GM12875 (cell line): ENCODE measurements at regions not wholly inside any gene's neighbourhood (a gene's known extent, or its start where the extent isn't known, plus 50 kb on each side); places are given as distances from the start of the nearest gene placed in this dataset.

Experiments
- H3K4me3 ChIP-seq: one replicate; pipeline ENCODE4 v1.5.1; 2011; ENCODE audit warnings: low read depth, low read length, control low read depth
- CTCF ChIP-seq: IDR thresholded peaks from 2 replicates; pipeline ENCODE4 v1.5.1; 2011; ENCODE audit warnings: low read depth, mild to moderate bottlenecking, control low read depth, inconsistent platforms, low read length, moderate library complexity, borderline replicate concordance; ENCODE audit not compliant: insufficient read depth

- H3K4me3 ChIP-seq = no peak overlapping the region
- no peak for TF ChIP-seq CTCF
These were observed 517.7 kb upstream of the MYT1L start for GRCh38 chr2:2848621-2849333.

GRCh38 chr2:2848198-2848597 is 517.1 kb upstream of the MYT1L start:
- TF ChIP-seq CTCF = no peak
- no peak overlapping the region for H3K4me3 ChIP-seq

GRCh38 chr2:2847209-2847676 is 516.2 kb upstream of the MYT1L start:
- H3K4me3 ChIP-seq = no peak overlapping the region
- TF ChIP-seq CTCF = no peak

DNA sequence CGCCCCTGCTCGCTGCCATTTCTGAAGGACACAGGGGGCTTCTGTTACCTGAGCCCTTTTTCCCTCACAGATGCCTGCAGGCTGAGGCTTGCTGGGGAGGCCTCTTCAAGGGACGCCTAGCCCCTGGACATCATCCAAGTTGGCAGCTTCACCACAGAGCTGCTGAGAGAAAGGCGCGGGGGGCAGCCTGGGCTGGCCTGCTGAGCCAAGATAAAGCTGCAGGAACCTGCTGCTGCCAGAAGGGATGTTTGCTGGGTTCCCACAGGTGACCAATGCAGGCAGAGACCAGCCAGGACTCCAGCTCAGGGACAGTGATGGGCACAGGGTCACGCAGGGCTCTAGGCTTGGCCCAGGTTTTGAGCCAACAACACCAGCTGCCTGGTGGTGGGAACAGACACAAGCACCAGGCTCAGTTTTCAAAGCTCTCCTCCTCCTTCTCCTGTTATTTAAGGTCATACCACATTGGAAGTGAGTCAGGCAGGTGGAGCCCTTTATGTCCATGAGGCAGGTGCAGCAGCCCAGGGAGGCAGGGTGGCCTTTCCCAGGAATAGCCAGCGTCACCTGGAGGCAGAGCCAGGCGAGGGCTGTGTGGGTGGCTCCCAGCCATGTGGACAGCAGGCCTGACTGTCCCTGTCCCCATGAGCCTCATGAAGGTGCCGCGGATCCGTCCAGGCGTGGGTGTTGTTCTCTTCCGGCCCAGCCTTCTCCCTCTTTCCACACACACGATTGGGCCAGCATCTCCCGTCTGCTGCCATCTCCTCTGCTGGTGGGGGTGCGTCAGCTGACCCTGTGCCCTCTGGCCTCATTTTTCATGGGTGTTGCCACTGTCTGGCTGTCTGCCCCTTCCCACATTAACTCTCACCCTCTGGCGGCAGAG is 515.5 kb upstream of the MYT1L start:
- no peak for TF ChIP-seq CTCF
- no peak overlapping the region for H3K4me3 ChIP-seq

DNA sequence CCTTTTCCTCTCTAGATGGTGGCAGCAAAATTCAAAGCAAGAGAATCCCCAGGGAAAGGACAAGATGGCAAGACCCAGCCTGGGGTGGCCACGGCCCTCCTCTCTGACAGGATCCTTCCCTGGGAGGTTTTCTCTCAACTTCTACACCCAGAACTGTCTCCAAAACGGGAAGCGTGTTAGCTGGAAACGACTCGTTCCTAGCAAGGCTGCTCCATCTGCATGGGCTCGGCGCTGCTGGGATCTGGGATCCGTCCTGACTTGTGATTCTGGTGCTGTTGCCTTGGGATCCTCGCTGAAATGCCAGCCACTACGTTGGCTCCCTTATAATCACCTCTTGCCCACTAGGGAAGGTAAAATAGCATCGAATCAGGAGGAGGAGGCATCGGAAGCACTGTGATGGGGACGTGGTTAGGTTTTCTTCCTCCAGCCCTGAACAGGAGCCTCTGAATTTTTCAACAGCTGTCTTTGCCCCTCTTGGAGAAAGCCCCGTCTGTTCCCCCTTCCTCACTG is 514.8 kb upstream of the MYT1L start:
- TF ChIP-seq CTCF = no peak
- no peak overlapping the region for H3K4me3 ChIP-seq

DNA sequence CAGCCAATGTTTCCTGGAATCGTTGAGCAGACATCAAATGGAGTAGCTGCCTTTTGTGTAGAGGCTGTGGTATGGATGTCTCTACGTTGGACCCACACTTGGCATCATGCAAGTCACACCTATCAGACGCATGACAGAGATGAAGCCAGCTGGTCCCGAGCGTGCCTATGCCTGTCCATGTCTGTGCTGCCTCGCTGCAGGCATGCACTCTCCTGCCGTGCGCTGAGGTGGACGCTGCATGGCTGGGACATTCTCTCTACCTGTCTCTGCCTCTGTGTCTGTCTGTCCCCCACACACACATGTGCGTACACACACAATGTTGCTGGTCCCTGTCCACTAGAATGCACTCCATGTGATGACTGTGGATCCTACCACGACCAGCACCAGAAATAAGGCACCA is 514.2 kb upstream of the MYT1L start:
- no peak for TF ChIP-seq CTCF
- H3K4me3 ChIP-seq = no peak overlapping the region
